SK-N-SH (cell line): ENCODE measurements at regions not wholly inside any gene's neighbourhood (a gene's known extent, or its start where the extent isn't known, plus 50 kb on each side); places are given as distances from the start of the nearest gene placed in this dataset.

ENCODE experiments used
- CTCF ChIA-PET: fragments of 300-600, 350-600 bp; formaldehyde crosslinking; extraction: SDS; loops from one replicate; lab custom pipeline; 2021; lab: Yijun Ruan, JAX
- POLR2A ChIA-PET: fragments of 350-600 bp; sonication (Branson Sonifier 250); formaldehyde crosslinking; extraction: SDS; loops from one replicate; lab custom pipeline; 2020; ENCODE audit warnings: antibody characterized with exemption, inconsistent platforms; lab: Yijun Ruan, JAX
- DNase-seq: peaks from one replicate; pipeline ENCODE4 v3.0.0; 2012
- H2AFZ ChIP-seq: fragments of 200-600 bp; sonication (generic); 2 replicates; pipeline ENCODE4 v1.8.1; 2016; ENCODE audit warnings: antibody characterized with exemption, mild to moderate bottlenecking, low read depth
- H3F3A ChIP-seq: fragments of 200-600 bp; sonication (generic); replicated peaks from 2 replicates; pipeline ENCODE3; 2016; ENCODE audit warnings: antibody characterized with exemption, mild to moderate bottlenecking; ENCODE audit not compliant: insufficient read depth
- H3K27ac ChIP-seq, 2 experiments: fragments of 200-500 bp in 1 of 2; fragments of 200-600 bp in 1 of 2; sonication (Bioruptor generic) in 1 of 2; sonication (generic), shearing (Covaris generic) in 1 of 2; 2 replicates each; pipeline versions ENCODE4 v1.5.1 to v1.6.1; 2014 to 2016; ENCODE audit warnings: low read depth in 2 of 2, inconsistent platforms in 1 of 2, low read length in 1 of 2, mild to moderate bottlenecking in 1 of 2, mixed read lengths in 1 of 2
- H3K27me3 ChIP-seq: fragments of 200-600 bp; sonication (generic), shearing (Covaris generic); 2 replicates; pipeline ENCODE4 v1.6.1; 2016; ENCODE audit warnings: mixed run types; ENCODE audit not compliant: insufficient read depth
- H3K36me3 ChIP-seq, 2 experiments: fragments of 200-500 bp in 1 of 2; fragments of 200-600 bp in 1 of 2; sonication (Bioruptor generic) in 1 of 2; sonication (generic) in 1 of 2; replicated peaks in 1 of 2; 2 replicates each; pipeline versions ENCODE3 to v1.5.1; 2014 to 2016; ENCODE audit warnings: low read length in 1 of 2, mild to moderate bottlenecking in 1 of 2; ENCODE audit not compliant: insufficient read depth in 2 of 2, control insufficient read depth in 1 of 2
- H3K4me1 ChIP-seq, 2 experiments: fragments of 200-500 bp in 1 of 2; fragments of 200-600 bp in 1 of 2; sonication (Bioruptor generic) in 1 of 2; sonication (generic), shearing (Covaris generic) in 1 of 2; 2 replicates each; pipeline versions ENCODE4 v1.5.1 to v1.6.1; 2014 to 2016; ENCODE audit warnings: low read depth in 1 of 2, low read length in 1 of 2, mixed run types in 1 of 2; ENCODE audit not compliant: insufficient read depth in 2 of 2, control insufficient read depth in 1 of 2
- H3K4me2 ChIP-seq: fragments of 200-600 bp; sonication (generic), shearing (Covaris generic); 2 replicates; pipeline ENCODE4 v1.6.1; 2017; ENCODE audit warnings: mixed run types
- H3K4me3 ChIP-seq, 2 experiments: fragments of 200-500 bp in 1 of 2; fragments of 200-600 bp in 1 of 2; sonication (Bioruptor generic) in 1 of 2; sonication (generic), shearing (Covaris generic) in 1 of 2; 2 replicates each; pipeline versions ENCODE4 v1.5.1 to v1.8.1; 2014 to 2016; ENCODE audit warnings: low read depth in 2 of 2, inconsistent platforms in 1 of 2, low read length in 1 of 2, mild to moderate bottlenecking in 1 of 2, mixed read lengths in 1 of 2, moderate library complexity in 1 of 2
- H3K79me2 ChIP-seq: fragments of 200-600 bp; sonication (generic); 2 replicates; pipeline ENCODE4 v1.8.1; 2017; ENCODE audit warnings: mild to moderate bottlenecking; ENCODE audit not compliant: insufficient read depth
- H3K9ac ChIP-seq: fragments of 200-600 bp; sonication (generic); 2 replicates; pipeline ENCODE4 v1.6.1; 2017; ENCODE audit warnings: mixed run types
- H3K9me2 ChIP-seq: fragments of 200-600 bp; sonication (generic); 2 replicates; pipeline ENCODE4 v1.6.1; 2017; ENCODE audit warnings: mixed run types
- H3K9me3 ChIP-seq: fragments of 200-600 bp; sonication (generic); 2 replicates; pipeline ENCODE4 v1.6.1; 2017; ENCODE audit warnings: mixed run types, mild to moderate bottlenecking, moderate library complexity
- H4K20me1 ChIP-seq: fragments of 200-600 bp; sonication (generic); 2 replicates; pipeline ENCODE4 v1.6.1; 2017; ENCODE audit warnings: mild to moderate bottlenecking, mixed run types; ENCODE audit not compliant: insufficient read depth
- CHD2 ChIP-seq: fragments of 150-350 bp; IDR thresholded peaks from 2 replicates; pipeline ENCODE4 v1.6.1; 2018; ENCODE audit warnings: low read length; ENCODE audit not compliant: partially characterized antibody
- EZH2phosphoT487 ChIP-seq: fragments of 200-600 bp; sonication (generic); IDR thresholded peaks from 2 replicates; pipeline ENCODE4 v1.6.1; 2017; ENCODE audit warnings: low read depth, mixed run types, mild to moderate bottlenecking, antibody characterized with exemption, moderate library complexity, borderline replicate concordance
- FOSL2 ChIP-seq: IDR thresholded peaks from 2 replicates; pipeline ENCODE4 v1.4.0; 2012; ENCODE audit warnings: low read depth, mild to moderate bottlenecking, moderate library complexity, borderline replicate concordance
- FOXJ3 ChIP-seq: sonication (generic); formaldehyde crosslinking; IDR thresholded peaks from 2 replicates; pipeline ENCODE4 v1.5.1; 2020; ENCODE audit warnings: mild to moderate bottlenecking, missing genetic modification reagents
- FOXM1 ChIP-seq: IDR thresholded peaks from 2 replicates; pipeline ENCODE4 v1.4.0; 2012; ENCODE audit warnings: low read depth, mild to moderate bottlenecking
- GABPA ChIP-seq: IDR thresholded peaks from 2 replicates; pipeline ENCODE4 v1.4.0; 2012; ENCODE audit warnings: low read depth, mild to moderate bottlenecking
- GATA2 ChIP-seq: sonication (generic); formaldehyde crosslinking; IDR thresholded peaks from 2 replicates; pipeline ENCODE4 v1.5.0; 2020; ENCODE audit warnings: mild to moderate bottlenecking, missing genetic modification reagents
- MXI1 ChIP-seq: IDR thresholded peaks from 2 replicates; pipeline ENCODE4 v1.6.1; 2012; ENCODE audit warnings: mild to moderate bottlenecking, low read depth, low read length, improper control_type of control experiment
- NFIC ChIP-seq: IDR thresholded peaks from 2 replicates; pipeline ENCODE4 v1.4.0; 2012; ENCODE audit warnings: borderline replicate concordance
- POLR2AphosphoS5 ChIP-seq: IDR thresholded peaks from 2 replicates; pipeline ENCODE4 v1.6.1; 2012; ENCODE audit warnings: low read depth, low read length
- RAD21 ChIP-seq: IDR thresholded peaks from 2 replicates; pipeline ENCODE4 v1.6.1; 2012; ENCODE audit warnings: mild to moderate bottlenecking, low read length
- RFX5 ChIP-seq: IDR thresholded peaks from 2 replicates; pipeline ENCODE4 v1.6.1; 2012; ENCODE audit warnings: mild to moderate bottlenecking, improper control_type of control experiment, low read length
- RXRA ChIP-seq: IDR thresholded peaks from 2 replicates; pipeline ENCODE4 v1.4.0; 2012; ENCODE audit warnings: low read depth, mild to moderate bottlenecking, borderline replicate concordance
- SIN3A ChIP-seq: IDR thresholded peaks from 2 replicates; pipeline ENCODE4 v1.6.1; 2012; ENCODE audit warnings: low read depth, mild to moderate bottlenecking, low read length, moderate library complexity, borderline replicate concordance
- SMC3 ChIP-seq: IDR thresholded peaks from 2 replicates; pipeline ENCODE4 v1.6.1; 2012; ENCODE audit warnings: low read depth, low read length, improper control_type of control experiment
- TAF1 ChIP-seq: IDR thresholded peaks from 2 replicates; pipeline ENCODE4 v1.6.1; 2012; ENCODE audit warnings: low read depth, mild to moderate bottlenecking, low read length, moderate library complexity, borderline replicate concordance
- TCF12 ChIP-seq: IDR thresholded peaks from 2 replicates; pipeline ENCODE4 v1.4.0; 2012
- TEAD4 ChIP-seq: IDR thresholded peaks from 2 replicates; pipeline ENCODE4 v1.4.0; 2012; ENCODE audit warnings: mild to moderate bottlenecking, borderline replicate concordance; ENCODE audit not compliant: insufficient read depth
- YY1 ChIP-seq: IDR thresholded peaks from 2 replicates; pipeline ENCODE4 v1.4.0; 2012; ENCODE audit warnings: low read depth, mild to moderate bottlenecking
- WGBS: methylation state at CpG from one replicate; pipeline ENCODE4 v1.1.6; 2017; ENCODE audit warnings: low lambda C conversion rate; 5-methylcytosine and 5-hydroxymethylcytosine counted together
- TF ChIP-seq, protein P1 (sequence below): IDR thresholded peaks from 2 replicates; pipeline ENCODE4 v1.4.0; 2012; ENCODE audit warnings: low read depth
- TF ChIP-seq, protein P2 (sequence below): IDR thresholded peaks from 2 replicates; pipeline ENCODE4 v1.4.0; 2012; ENCODE audit warnings: low read depth, borderline replicate concordance
- TF ChIP-seq, protein P3 (sequence below): fragments of 150-350 bp; IDR thresholded peaks from 2 replicates; pipeline ENCODE4 v1.6.1; 2016; ENCODE audit warnings: mild to moderate bottlenecking, low read depth, low read length
- TF ChIP-seq, protein P4 (sequence below): IDR thresholded peaks from 2 replicates; pipeline ENCODE4 v1.6.1; 2012; ENCODE audit warnings: mild to moderate bottlenecking, low read depth, low read length, moderate library complexity

DNA sequence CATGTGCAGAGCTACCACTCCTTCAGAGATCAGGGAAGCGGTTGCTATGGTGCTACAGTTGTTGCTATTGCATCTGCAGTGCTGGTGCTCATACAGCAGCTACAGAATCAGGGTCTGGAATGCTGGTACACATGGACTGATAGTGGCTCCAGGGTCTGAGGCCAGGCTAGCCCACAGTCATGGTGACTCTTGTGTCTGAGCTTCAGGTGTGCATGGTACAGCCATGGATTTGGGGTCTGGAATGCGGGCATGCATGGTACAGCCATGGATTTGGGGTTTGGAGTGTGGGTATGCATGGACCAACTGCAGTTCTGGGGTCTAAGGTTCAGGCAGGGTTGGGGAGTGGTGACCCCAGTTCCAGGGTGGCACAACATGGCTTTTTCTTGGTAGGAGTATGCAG, 185.2 kb downstream of the SLC4A3 start:
- Histone ChIP-seq H3F3A (no peaks in the 10 kb centered on the region), H3K9ac (no peak overlapping the region), H2AFZ (no peak overlapping the region), H3K9me2 (no peaks in the 10 kb centered on the region), H3K36me3 (no peaks in the 10 kb centered on the region), H3K4me3 (no peak overlapping the region), H3K4me1 (no peaks in the 10 kb centered on the region), H3K9me3 (no peaks in the 10 kb centered on the region), H3K27me3 (no peaks in the 10 kb centered on the region), H3K79me2 (no peaks in the 10 kb centered on the region), H3K27ac (no peak overlapping the region), H4K20me1 (no peaks in the 10 kb centered on the region), H3K4me2 (no peak overlapping the region)
- no peak for DNase-seq
- POLR2A ChIA-PET: no interaction called here
- WGBS: 8% methylated on average over 2 of the region's 2 CpGs
- CTCF ChIA-PET: no interaction called here
- no peak for TF ChIP-seq EZH2phosphoT487
- TF ChIP-seq GATA2 (CRISPR knock-in tag): no peak
- TF ChIP-seq MXI1: no peak
- no peak for TF ChIP-seq YY1
- TF ChIP-seq TAF1: no peak
- no peak for TF ChIP-seq CHD2
- no peak for TF ChIP-seq FOXM1
- TF ChIP-seq TCF12: no peak
- no peak for TF ChIP-seq POLR2AphosphoS5
- TF ChIP-seq, protein P1, sequence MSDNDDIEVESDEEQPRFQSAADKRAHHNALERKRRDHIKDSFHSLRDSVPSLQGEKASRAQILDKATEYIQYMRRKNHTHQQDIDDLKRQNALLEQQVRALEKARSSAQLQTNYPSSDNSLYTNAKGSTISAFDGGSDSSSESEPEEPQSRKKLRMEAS: no peak
- TF ChIP-seq SIN3A: no peak
- TF ChIP-seq, protein P2, sequence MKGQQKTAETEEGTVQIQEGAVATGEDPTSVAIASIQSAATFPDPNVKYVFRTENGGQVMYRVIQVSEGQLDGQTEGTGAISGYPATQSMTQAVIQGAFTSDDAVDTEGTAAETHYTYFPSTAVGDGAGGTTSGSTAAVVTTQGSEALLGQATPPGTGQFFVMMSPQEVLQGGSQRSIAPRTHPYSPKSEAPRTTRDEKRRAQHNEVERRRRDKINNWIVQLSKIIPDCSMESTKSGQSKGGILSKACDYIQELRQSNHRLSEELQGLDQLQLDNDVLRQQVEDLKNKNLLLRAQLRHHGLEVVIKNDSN: no peak
- TF ChIP-seq SMC3: no peak
- no peak for TF ChIP-seq TEAD4
- no peak for TF ChIP-seq FOXJ3 (CRISPR knock-in tag)
- no peak for TF ChIP-seq FOSL2
- no peak for TF ChIP-seq NFIC
- no peak for TF ChIP-seq RAD21

DNA sequence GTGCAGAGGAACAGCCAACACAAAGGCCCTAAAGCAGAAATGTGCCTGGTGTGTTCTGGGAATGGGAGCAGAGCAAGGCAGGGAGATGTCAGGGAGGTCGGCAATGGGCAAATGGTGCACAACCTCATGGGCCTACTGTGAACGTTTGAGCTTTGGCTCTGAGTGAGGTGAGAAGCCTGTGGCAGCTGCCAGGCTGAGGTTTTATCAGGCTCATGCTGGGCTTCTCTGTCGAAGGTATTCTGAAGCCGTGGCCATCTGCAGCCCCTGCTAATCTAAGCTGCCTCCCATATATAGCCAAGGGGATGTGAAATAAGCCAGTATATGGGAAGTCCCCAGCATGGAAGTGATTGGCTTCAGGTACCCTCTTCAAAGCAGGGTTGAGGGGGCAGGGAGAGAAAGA, 193.3 kb downstream of the SLC4A3 start:
- no peaks in the 10 kb centered on the region for H3K9me3 ChIP-seq
- H3K9ac ChIP-seq: no peak overlapping the region
- POLR2A ChIA-PET: no interaction called here
- no peak overlapping the region for H3K4me3 ChIP-seq
- no peak overlapping the region for H3K4me2 ChIP-seq
- WGBS: 5% methylated on average over 4 of the region's 4 CpGs
- no peak overlapping the region for H2AFZ ChIP-seq
- H3F3A ChIP-seq: no peaks in the 10 kb centered on the region
- H4K20me1 ChIP-seq: no peaks in the 10 kb centered on the region
- no peaks in the 10 kb centered on the region for H3K79me2 ChIP-seq
- H3K27me3 ChIP-seq: peaks cover 9% of the 10 kb centered on the region; the same call in 1 of the 2 replicates
- H3K9me2 ChIP-seq: no peaks in the 10 kb centered on the region
- no peak overlapping the region for H3K27ac ChIP-seq
- no peaks in the 10 kb centered on the region for H3K36me3 ChIP-seq
- CTCF ChIA-PET: interaction anchor here (1.5 kb wide), 1 partner anchor 16 kb away, joined by 5 read pairs; no protein-coding TSS in a partner anchor
- H3K4me1 ChIP-seq: no peaks in the 10 kb centered on the region
- no peak for DNase-seq
- TF ChIP-seq FOXM1 (no peak), NFIC (no peak), TAF1 (no peak), GABPA (no peak), MXI1 (no peak), TCF12 (no peak), RFX5 (no peak), RXRA (no peak)
- TF ChIP-seq, protein P3, sequence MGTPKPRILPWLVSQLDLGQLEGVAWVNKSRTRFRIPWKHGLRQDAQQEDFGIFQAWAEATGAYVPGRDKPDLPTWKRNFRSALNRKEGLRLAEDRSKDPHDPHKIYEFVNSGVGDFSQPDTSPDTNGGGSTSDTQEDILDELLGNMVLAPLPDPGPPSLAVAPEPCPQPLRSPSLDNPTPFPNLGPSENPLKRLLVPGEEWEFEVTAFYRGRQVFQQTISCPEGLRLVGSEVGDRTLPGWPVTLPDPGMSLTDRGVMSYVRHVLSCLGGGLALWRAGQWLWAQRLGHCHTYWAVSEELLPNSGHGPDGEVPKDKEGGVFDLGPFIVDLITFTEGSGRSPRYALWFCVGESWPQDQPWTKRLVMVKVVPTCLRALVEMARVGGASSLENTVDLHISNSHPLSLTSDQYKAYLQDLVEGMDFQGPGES: no peak
- TF ChIP-seq, protein P4, sequence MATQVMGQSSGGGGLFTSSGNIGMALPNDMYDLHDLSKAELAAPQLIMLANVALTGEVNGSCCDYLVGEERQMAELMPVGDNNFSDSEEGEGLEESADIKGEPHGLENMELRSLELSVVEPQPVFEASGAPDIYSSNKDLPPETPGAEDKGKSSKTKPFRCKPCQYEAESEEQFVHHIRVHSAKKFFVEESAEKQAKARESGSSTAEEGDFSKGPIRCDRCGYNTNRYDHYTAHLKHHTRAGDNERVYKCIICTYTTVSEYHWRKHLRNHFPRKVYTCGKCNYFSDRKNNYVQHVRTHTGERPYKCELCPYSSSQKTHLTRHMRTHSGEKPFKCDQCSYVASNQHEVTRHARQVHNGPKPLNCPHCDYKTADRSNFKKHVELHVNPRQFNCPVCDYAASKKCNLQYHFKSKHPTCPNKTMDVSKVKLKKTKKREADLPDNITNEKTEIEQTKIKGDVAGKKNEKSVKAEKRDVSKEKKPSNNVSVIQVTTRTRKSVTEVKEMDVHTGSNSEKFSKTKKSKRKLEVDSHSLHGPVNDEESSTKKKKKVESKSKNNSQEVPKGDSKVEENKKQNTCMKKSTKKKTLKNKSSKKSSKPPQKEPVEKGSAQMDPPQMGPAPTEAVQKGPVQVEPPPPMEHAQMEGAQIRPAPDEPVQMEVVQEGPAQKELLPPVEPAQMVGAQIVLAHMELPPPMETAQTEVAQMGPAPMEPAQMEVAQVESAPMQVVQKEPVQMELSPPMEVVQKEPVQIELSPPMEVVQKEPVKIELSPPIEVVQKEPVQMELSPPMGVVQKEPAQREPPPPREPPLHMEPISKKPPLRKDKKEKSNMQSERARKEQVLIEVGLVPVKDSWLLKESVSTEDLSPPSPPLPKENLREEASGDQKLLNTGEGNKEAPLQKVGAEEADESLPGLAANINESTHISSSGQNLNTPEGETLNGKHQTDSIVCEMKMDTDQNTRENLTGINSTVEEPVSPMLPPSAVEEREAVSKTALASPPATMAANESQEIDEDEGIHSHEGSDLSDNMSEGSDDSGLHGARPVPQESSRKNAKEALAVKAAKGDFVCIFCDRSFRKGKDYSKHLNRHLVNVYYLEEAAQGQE: no peak
- TF ChIP-seq, protein P2: no peak
- TF ChIP-seq, protein P1: no peak
